H9 (cell line): ENCODE measurements at regions not wholly inside any gene's neighbourhood (a gene's known extent, or its start where the extent isn't known, plus 50 kb on each side); places are given as distances from the start of the nearest gene placed in this dataset.
"Not testable (repeated sequence)": the region's sequence is repeated elsewhere in the genome, so short reads cannot be mapped to it uniquely, and the experiment has no call there.

Experiments used
- DNase-seq: peaks from one replicate; pipeline ENCODE4 v3.0.0-alpha.2; 2017
- H2AFZ ChIP-seq: one replicate; pipeline ENCODE4 v1.6.1; 2013; ENCODE audit warnings: mild to moderate bottlenecking, low read length, control low read depth, moderate library complexity
- H2AK5ac ChIP-seq: 2 replicates; pipeline ENCODE4 v1.6.1; 2013; ENCODE audit warnings: low read length, control low read depth, mixed read lengths; ENCODE audit not compliant: insufficient read length
- H2BK120ac ChIP-seq: one replicate; pipeline ENCODE4 v1.6.1; 2013; ENCODE audit warnings: low read depth, mild to moderate bottlenecking, low read length, control low read depth, inconsistent platforms; ENCODE audit not compliant: poor library complexity, severe bottlenecking
- H2BK12ac ChIP-seq: 2 replicates; pipeline ENCODE4 v1.6.1; 2013; ENCODE audit warnings: low read length, control low read depth, mixed read lengths, low read depth; ENCODE audit not compliant: insufficient read length
- H2BK15ac ChIP-seq: 2 replicates; pipeline ENCODE4 v1.6.1; 2013; ENCODE audit warnings: low read depth, low read length, control low read depth
- H2BK20ac ChIP-seq: one replicate; pipeline ENCODE4 v1.6.1; 2013; ENCODE audit warnings: low read depth, mild to moderate bottlenecking, low read length, control low read depth, inconsistent platforms; ENCODE audit not compliant: poor library complexity, severe bottlenecking
- H2BK5ac ChIP-seq: 2 replicates; pipeline ENCODE4 v1.6.1; 2013; ENCODE audit warnings: low read length, control low read depth, mixed read lengths; ENCODE audit not compliant: insufficient read length
- H3K14ac ChIP-seq: 2 replicates; pipeline ENCODE4 v1.6.1; 2013; ENCODE audit warnings: low read length, control low read depth; ENCODE audit not compliant: insufficient read depth
- H3K18ac ChIP-seq: 2 replicates; pipeline ENCODE4 v1.6.1; 2013; ENCODE audit warnings: low read depth, mild to moderate bottlenecking, mixed read lengths, low read length, control low read depth; ENCODE audit not compliant: insufficient read length
- H3K23ac ChIP-seq: 2 replicates; pipeline ENCODE4 v1.6.1; 2013; ENCODE audit warnings: low read length, control low read depth, mixed read lengths, low read depth; ENCODE audit not compliant: insufficient read length
- H3K23me2 ChIP-seq: 2 replicates; pipeline ENCODE4 v1.6.1; 2013; ENCODE audit warnings: low read depth, mild to moderate bottlenecking, mixed read lengths, low read length, control low read depth; ENCODE audit not compliant: insufficient read length, poor library complexity, severe bottlenecking
- H3K27ac ChIP-seq: 2 replicates; pipeline ENCODE4 v1.5.1; 2013; ENCODE audit warnings: low read length, control low read depth, mixed read lengths, low read depth; ENCODE audit not compliant: insufficient read length
- H3K27me3 ChIP-seq: 2 replicates; pipeline ENCODE4 v1.6.1; 2013; ENCODE audit warnings: low read length, control low read depth, inconsistent platforms; ENCODE audit not compliant: insufficient read depth
- H3K4ac ChIP-seq: 2 replicates; pipeline ENCODE4 v1.6.1; 2013; ENCODE audit warnings: low read depth, mild to moderate bottlenecking, control low read depth, inconsistent platforms, low read length, moderate library complexity
- H3K4me1 ChIP-seq: 2 replicates; pipeline ENCODE4 v1.6.1; 2013; ENCODE audit warnings: low read length, control low read depth, inconsistent platforms; ENCODE audit not compliant: insufficient read depth
- H3K4me2 ChIP-seq: 2 replicates; pipeline ENCODE4 v1.6.1; 2013; ENCODE audit warnings: low read length, control low read depth, mixed read lengths; ENCODE audit not compliant: insufficient read length, insufficient read depth
- H3K56ac ChIP-seq: 2 replicates; pipeline ENCODE4 v1.6.1; 2013; ENCODE audit warnings: low read depth, mild to moderate bottlenecking, mixed read lengths, low read length, control low read depth; ENCODE audit not compliant: insufficient read length
- H3K79me1 ChIP-seq: 2 replicates; pipeline ENCODE4 v1.6.1; 2013; ENCODE audit warnings: low read depth, mild to moderate bottlenecking, moderate library complexity, low read length, control low read depth, inconsistent platforms; ENCODE audit not compliant: insufficient read depth, poor library complexity, severe bottlenecking
- H3K79me2 ChIP-seq: 2 replicates; pipeline ENCODE4 v1.6.1; 2013; ENCODE audit warnings: low read length, control low read depth, inconsistent platforms; ENCODE audit not compliant: insufficient read depth
- H3K9ac ChIP-seq: 2 replicates; pipeline ENCODE4 v1.6.1; 2013; ENCODE audit warnings: low read length, control low read depth, mixed read lengths; ENCODE audit not compliant: insufficient read length; ENCODE audit errors: extremely low read depth
- H3K9me3 ChIP-seq: one replicate; pipeline ENCODE4 v1.6.1; 2013; ENCODE audit warnings: low read depth, low read length, inconsistent platforms; ENCODE audit not compliant: control insufficient read depth
- H3T11ph ChIP-seq: one replicate; pipeline ENCODE4 v1.6.1; 2013; ENCODE audit warnings: mild to moderate bottlenecking, low read length, control low read depth, inconsistent platforms
- H4K20me1 ChIP-seq: one replicate; pipeline ENCODE4 v1.6.1; 2013; ENCODE audit not compliant: control insufficient read depth, insufficient read length, insufficient read depth
- H4K5ac ChIP-seq: 2 replicates; pipeline ENCODE4 v1.6.1; 2013; ENCODE audit warnings: low read depth, mild to moderate bottlenecking, mixed read lengths, low read length, control low read depth; ENCODE audit not compliant: insufficient read length
- H4K8ac ChIP-seq: replicated peaks from 2 replicates; pipeline ENCODE4 v1.6.1; 2013; ENCODE audit warnings: low read length, control low read depth, mixed read lengths, low read depth; ENCODE audit not compliant: insufficient read length
- H4K91ac ChIP-seq: 2 replicates; pipeline ENCODE4 v1.6.1; 2013; ENCODE audit warnings: low read depth, mild to moderate bottlenecking, moderate library complexity, mixed read lengths, low read length, control low read depth; ENCODE audit not compliant: insufficient read length
- H3K27ac Mint-ChIP-seq, 3 experiments: 2 replicates in 2 of 3; 3 replicates in 1 of 3; pipeline ENCODE4 v1.8.0; 2020 to 2021; ENCODE audit warnings: mixed read lengths in 3 of 3, mild to moderate bottlenecking in 1 of 3, moderate library complexity in 1 of 3
- H3K27me3 Mint-ChIP-seq: 2 replicates; pipeline ENCODE4 v1.8.0; 2021; ENCODE audit warnings: low read depth, mild to moderate bottlenecking, moderate library complexity, mixed read lengths
- H3K36me3 Mint-ChIP-seq, 3 experiments: 2 replicates in 2 of 3; 3 replicates in 1 of 3; pipeline ENCODE4 v1.8.0; 2020 to 2021; ENCODE audit warnings: low read depth in 3 of 3, mixed read lengths in 3 of 3; ENCODE audit not compliant: insufficient read depth in 1 of 3
- H3K4me1 Mint-ChIP-seq, 2 experiments: 2 replicates each; pipeline ENCODE4 v1.8.0; 2020; ENCODE audit warnings: mixed read lengths in 2 of 2
- H3K4me3 Mint-ChIP-seq, 2 experiments: 2 replicates in 1 of 2; 3 replicates in 1 of 2; pipeline ENCODE4 v1.8.0; 2020 to 2021; ENCODE audit warnings: mild to moderate bottlenecking in 2 of 2, mixed read lengths in 2 of 2, moderate library complexity in 1 of 2
- H3K9me3 Mint-ChIP-seq, 2 experiments: 2 replicates in 1 of 2; 3 replicates in 1 of 2; pipeline ENCODE4 v1.8.0; 2020; ENCODE audit warnings: mild to moderate bottlenecking in 2 of 2, mixed read lengths in 2 of 2, moderate library complexity in 1 of 2
- WGBS: extraction: QIAGEN DNeasy Blood & Tissue Kit; methylation state at CpG from one replicate; pipeline ENCODE4 v1.1.7; 2013; ENCODE audit warnings: missing lambda C conversion rate, low lambda C conversion rate, mixed read lengths; ENCODE audit not compliant: insufficient read length; ENCODE audit errors: extremely low coverage; 5-methylcytosine and 5-hydroxymethylcytosine counted together

DNA sequence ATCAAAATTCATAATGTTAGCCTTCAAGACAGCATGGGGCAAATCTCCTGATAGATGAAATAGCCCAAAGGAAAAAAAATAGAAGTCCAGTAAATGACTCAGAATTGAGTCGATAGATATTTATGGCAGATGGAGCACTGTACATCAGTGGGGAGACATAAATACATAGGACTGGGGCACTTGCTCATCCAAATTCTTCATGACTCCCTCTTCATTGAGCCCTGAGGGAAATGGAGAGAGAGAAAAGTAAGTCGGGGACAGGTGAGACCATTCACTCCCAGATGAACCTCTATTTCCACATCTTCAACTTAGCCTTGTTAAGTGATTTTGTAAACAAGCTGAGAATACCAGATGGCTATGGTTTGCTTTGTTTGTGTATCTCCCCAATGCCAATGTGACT lies 59.8 kb downstream of the SPATA31A6 start:
- not testable (repeated sequence) for H3K4me3 Mint-ChIP-seq, H3K23ac ChIP-seq, H3K9ac ChIP-seq, H2AK5ac ChIP-seq, H3K36me3 Mint-ChIP-seq, H4K5ac ChIP-seq, H3K4ac ChIP-seq, H3K56ac ChIP-seq, H3K79me1 ChIP-seq, H4K20me1 ChIP-seq, H3K4me1 Mint-ChIP-seq, H3K79me2 ChIP-seq, H3K23me2 ChIP-seq, H3T11ph ChIP-seq, DNase-seq, H3K4me2 ChIP-seq, H4K8ac ChIP-seq, H2BK15ac ChIP-seq, H4K91ac ChIP-seq, H2AFZ ChIP-seq, H3K27ac ChIP-seq, H3K9me3 ChIP-seq, H2BK12ac ChIP-seq, H3K14ac ChIP-seq, H2BK5ac ChIP-seq, H3K4me1 ChIP-seq, H3K27ac Mint-ChIP-seq, H2BK20ac ChIP-seq, H3K9me3 Mint-ChIP-seq, H2BK120ac ChIP-seq, H3K27me3 Mint-ChIP-seq, H3K27me3 ChIP-seq, H3K18ac ChIP-seq
- no CpG with 5 or more reads among the region's 2 CpGs for WGBS

GRCh38 chr9:42243822-42244221 lies 60.4 kb downstream of the SPATA31A6 start:
- not testable (repeated sequence) for H3K9me3 ChIP-seq, H3K36me3 Mint-ChIP-seq, H3K27me3 Mint-ChIP-seq, H4K5ac ChIP-seq, H2BK12ac ChIP-seq, H3K79me1 ChIP-seq, H3K79me2 ChIP-seq, H3K56ac ChIP-seq, H2AFZ ChIP-seq, H3T11ph ChIP-seq, H3K27me3 ChIP-seq, H3K27ac Mint-ChIP-seq, H2BK5ac ChIP-seq, H2BK20ac ChIP-seq, H3K23me2 ChIP-seq, H3K27ac ChIP-seq, H3K4me3 Mint-ChIP-seq, H3K4me1 Mint-ChIP-seq, H4K8ac ChIP-seq, H4K20me1 ChIP-seq, H4K91ac ChIP-seq, H3K4me1 ChIP-seq, H3K14ac ChIP-seq, H3K23ac ChIP-seq, H3K9me3 Mint-ChIP-seq, H3K18ac ChIP-seq, H3K4ac ChIP-seq, H2AK5ac ChIP-seq, H3K4me2 ChIP-seq, H2BK15ac ChIP-seq, DNase-seq, H2BK120ac ChIP-seq, H3K9ac ChIP-seq
- no CpG with 5 or more reads among the region's 3 CpGs for WGBS
